ENCODE measurements at regions not wholly inside any gene's neighbourhood (a gene's known extent, or its start where the extent isn't known, plus 50 kb on each side); places are given as distances from the start of the nearest gene placed in this dataset.
"Not testable (repeated sequence)": the region's sequence is repeated elsewhere in the genome, so short reads cannot be mapped to it uniquely, and the experiment has no call there.

DNA sequence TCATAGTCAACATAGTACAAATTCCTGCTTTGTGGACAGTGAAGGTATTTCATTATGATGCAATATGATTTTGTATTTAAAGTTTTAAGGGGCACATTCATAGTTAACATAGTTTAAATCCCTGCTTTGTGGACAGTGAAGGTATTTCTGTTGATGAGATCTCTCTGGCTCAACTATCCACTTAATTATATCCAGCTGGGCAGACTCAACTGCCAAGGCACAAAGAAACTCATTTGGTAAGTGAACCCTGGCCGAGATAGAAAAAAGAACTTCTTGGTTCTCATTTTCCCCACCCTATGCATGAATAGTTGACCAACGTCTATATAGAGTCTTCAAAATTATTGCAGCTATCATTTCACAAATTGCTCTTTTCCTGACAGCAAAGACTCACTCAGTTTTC, 1194.6 kb downstream of the NCAM2 start:
- no peak for DNase-seq

DNA sequence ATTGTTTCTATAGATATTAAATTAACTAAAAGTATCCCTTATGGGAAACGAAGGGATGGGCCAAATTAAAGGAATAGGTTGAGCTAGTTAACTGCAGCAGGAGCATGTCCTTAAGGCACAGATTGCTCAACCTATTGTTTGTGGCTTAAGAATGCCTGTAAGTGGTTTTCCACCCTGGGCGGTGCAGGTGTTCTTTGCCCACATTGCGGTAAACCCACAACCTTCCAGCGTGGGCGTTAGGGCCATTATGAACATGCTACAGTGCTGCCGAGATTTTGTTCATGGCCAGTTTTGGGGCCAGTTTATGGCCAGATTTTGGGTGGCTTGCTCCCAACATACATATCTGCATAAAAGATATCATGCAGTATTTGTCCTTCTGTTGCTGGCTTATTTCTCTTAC, 1196.8 kb downstream of the NCAM2 start:
- not testable (repeated sequence) for DNase-seq

DNA sequence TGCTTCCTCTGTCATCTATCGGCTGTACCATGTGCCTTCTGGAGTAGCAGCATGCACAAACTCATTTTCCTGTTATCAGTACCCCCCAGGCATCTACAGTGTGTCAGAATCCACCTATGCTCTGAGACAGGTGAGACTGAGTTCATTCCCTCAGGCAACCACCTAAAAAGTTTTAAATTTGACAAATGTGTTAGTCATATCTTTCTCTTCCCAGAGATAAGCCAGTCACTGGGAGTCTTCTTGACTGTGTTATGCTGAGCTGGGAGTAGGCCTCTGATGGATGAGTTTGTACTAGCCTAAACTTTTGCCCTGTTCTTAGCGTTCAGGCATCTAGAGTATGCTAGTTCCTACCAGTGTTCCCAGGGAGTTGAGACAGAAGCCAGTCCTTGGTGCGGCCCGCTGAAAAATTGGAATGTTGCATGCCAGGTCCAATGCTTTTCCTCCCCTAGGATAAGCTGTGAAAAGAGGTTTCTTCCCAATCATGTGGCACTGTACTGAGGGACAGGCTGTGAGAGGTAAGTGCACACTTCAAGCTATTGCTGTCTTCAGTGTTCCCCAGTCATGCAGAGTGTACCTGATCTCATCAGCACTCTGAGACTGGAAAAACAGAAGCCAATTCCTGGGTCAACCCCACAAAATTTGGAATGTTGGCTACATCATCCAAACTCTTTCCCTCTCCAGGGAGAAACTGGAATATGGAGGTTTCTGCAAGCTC, 1202.3 kb downstream of the NCAM2 start:
- DNase-seq, result no peak

DNA sequence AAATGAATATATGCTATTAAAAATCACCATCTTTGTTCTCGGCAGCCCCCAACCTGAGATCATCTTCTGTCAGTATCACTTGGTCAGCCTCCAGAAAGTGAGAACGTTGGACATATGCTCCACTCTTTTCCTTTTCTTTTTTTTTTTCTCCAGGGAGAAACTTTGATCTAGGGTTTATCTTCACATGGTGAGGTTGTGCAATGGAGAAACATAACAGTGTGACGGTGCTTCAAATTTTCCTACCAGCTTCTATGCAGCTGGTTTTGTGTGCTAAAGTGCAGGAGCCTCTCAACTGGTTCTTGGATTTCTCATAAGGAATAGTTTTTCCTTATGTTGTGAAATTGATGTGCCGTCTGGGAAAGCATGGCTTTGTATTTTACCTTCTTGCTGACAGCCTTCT, 1202.9 kb downstream of the NCAM2 start:
- DNase-seq, result no peak

DNA sequence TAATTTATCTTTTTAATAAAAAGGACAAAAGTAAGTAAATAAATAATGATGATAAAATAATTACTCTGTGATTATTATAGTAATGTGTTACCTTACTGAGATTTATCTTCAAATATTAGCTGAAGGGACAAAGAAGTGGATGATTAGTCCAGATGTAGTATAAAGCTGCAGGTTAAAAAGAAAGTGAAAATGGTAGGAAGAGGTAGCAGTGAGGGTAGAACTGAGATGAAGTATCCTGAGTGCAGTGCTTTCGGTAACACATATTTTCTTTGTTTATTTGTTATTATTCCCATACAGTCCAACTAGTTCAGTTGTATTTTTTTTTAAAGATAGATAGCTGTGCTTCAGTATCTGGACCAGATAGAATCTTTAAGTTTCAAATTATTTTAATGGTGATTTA, 1203.5 kb downstream of the NCAM2 start:
- no peak for DNase-seq

DNA sequence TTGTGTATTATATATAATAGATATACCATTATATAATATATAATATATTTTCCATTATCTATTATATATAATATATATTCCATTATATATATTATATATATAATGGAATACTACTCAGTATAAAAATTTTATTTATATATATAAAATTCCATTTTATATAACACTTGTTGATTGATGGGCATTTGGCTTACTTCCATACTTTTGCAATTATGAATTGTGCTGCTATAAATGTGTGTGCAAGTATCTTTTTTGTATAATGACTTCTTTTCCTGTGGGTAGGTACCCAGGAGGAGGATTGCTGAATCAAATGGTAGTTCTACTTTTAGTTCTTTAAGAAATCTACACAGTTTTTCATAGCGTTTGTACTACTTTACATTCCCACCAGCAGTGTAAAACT, 1211.1 kb downstream of the NCAM2 start:
- no peak for DNase-seq

DNA sequence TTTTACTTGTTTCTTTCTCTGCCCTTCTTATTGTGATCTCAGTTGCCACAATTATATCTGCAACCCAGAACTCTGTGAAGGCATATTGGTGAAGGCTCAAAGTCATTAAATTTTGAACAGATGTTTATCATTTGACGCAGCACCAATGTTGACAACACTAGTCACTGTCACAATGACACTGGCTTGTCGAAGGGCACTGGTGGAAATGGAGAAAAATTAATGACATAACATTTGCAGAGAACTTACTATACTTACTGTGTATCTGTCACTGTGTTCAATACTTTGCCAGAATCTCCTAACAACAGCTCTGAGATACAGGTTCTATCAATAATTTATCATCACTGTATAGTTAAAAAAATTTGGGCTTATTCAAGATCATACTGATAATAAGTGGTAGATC, 1213.7 kb downstream of the NCAM2 start:
- DNase-seq, result no peak

DNA sequence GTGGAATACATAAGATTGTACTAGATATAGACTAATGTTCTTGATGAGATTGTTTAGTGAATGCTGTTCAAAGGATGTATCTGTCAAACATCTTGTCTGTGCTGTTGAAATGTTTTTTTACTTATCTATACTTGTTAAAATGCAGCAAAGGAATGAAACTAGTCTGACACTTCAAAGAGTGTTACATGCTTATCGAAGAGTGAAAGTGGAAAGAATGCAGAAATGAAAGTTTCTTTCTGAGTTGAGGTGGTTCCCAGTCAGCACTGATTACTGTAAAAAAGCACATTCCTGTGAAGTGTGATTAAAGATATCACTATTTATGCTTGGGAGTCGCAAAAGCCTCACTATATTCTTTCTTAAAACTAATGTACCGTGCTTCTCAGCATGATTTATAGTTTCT, 1225.2 kb downstream of the NCAM2 start:
- DNase-seq, result no peak

DNA sequence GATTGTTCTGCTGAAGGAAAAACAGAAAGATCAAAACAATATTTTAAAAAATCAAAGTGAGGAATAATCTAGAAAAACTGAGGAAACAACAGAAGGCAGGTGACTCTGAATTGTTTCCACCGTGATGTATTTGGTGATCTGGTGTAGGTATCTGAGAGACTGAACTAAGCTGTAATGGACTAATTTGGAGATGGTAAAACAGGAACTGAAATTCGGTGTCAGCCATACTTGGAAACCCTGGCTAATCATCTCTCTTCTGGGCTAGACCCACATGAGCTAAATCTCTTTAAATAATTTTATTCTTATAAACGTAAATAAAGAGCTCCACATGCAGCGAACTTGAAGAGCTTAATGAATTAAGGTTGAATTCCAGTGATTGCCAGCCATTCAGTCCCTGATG, 1226.1 kb downstream of the NCAM2 start:
- DNase-seq, result no peak

DNA sequence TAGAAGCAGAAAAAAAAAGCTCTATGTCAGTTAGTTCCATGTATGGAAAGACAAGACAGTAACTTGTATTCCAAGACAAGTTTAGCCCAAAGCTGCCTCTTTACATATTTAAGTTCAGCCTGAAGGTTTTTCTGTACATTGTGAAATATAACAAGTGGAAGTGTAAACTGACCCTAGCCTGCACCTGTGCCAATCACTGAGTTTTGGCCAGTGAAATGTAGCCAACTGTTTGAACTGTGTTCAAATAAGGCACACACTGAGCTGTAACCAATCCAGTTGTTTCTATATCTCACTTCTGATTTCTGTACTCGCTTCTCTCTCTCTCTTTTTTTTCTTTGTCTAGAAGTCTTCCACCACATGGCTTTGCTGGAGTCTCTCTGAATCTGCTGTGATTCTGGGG, 1227.1 kb downstream of the NCAM2 start:
- no peak for DNase-seq

DNA sequence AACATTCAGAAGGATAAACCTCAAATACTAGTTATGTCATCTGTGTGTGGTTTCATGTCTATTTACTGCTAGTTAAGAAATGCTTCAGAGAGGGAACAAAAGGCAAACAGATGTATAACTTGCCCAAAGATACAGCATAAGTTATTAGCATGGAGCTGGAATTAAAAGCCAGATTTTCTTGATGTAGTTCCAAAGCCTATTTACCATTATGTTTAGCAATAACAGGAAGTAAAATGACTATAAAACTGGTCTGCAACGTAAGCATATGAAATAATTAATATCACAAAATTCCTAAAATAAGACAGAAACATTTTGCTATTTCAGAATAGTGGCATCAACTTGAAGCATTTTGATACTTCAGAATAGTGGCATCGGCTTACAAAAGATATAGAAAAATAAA, 1232.8 kb downstream of the NCAM2 start:
- DNase-seq, result no peak

DNA sequence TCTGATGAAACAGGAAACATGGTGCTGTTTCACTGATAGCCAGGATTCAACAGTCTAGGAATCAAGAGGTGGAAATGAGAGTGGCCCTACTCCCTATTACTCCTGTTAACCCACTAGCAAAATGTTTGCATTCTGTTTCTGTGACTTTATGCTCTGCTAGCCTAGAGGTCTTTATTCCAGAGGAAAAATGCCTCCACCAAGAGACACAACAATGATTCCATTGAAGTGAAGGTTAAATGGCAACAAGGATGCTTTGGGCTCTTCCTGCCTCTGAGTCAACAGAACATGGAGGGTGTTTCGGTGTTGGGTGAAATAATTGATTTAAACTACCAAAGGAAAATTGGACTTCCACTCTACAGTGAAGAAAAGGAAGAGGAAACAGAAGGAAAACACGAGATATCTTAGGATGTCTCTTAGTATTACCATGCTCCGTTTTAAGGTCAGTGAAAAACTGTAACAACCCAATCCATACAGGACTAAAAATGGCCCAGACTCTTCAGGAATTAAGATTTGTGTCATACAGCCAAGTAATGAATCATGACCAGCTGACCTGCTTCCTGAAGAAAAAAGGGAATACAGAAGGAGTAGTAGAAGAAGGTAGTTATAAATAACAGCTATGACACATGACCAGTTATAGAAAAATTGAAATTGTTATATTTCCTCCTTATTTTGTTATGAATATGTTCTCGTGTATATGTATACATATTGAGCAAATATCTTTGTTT, 1237.8 kb downstream of the NCAM2 start:
- no peak for DNase-seq

DNA sequence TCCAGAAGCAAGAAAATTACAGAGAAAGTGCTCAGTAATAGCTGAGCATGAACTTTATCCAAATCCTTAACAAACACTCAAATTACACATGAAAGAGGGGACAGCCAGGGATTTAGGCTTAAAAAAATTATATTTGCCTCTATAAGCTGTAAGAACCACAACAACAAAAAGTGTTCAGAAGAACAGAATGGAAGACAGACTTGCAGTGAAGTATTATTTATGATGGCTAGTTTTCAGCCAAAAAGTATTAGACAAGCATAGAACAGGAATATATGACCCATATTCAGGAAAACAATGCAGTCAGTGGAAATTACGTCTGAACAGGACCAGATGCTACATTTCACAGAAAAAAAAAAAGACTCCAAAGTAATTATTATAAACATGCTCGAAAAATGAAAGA, 1246.3 kb downstream of the NCAM2 start:
- no peak for DNase-seq

DNA sequence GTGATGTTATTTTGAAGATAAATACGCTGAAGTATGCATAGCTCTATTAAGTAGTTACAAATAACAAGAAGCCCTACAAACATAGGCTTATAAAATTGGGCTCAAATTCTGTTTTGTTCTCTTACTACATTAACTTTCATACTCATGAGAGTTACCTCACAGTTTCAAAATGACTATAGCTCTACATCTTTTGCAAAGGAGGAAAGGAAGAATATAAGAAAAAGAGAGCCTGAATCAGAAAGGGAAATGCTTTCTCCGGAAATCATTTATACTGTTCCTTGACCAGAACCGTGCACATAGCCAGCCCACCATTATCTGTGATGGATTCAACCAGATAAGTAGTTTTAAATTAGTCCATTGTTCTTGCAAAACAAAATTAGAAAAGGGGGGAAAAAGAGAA, 1252.1 kb downstream of the NCAM2 start:
- DNase-seq, result no peak

DNA sequence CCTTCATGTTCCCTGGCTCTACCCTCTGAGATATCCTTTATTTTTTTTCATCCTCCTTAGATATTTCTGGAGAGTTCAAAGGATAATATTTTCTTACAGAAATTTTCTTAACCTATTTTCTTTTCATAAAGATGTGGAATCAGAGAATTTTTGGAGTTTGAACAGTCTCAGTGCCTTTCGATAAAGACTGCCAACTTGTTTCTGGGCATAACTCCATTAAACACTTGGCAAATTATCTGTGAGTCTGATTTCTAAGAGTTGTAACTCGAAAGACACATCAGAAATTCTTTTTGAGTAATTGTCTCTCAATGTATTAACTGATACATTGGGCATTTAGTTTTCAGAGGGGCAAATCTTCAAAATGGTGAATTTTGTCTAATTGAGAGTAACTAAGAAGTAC, 1255.6 kb downstream of the NCAM2 start:
- no peak for DNase-seq

DNA sequence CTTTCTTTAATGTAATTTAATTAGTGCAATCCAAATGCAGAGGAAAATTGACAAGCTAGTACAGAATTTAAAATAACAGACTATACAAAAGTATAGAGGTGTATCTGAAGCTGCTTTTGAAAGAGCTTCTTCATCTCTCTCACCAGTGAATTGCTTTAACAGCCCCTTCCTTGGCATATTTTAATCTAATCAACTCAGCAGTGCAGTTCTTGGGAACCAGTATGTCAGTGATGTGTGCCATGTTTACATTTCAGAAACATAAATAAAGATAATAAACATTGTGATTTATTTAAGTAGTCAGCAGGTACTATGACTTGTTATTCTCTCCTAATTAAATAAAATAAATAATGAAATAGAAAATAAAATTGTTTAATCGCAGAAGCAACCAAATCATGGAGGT, 1260.6 kb downstream of the NCAM2 start:
- no peak for DNase-seq

DNA sequence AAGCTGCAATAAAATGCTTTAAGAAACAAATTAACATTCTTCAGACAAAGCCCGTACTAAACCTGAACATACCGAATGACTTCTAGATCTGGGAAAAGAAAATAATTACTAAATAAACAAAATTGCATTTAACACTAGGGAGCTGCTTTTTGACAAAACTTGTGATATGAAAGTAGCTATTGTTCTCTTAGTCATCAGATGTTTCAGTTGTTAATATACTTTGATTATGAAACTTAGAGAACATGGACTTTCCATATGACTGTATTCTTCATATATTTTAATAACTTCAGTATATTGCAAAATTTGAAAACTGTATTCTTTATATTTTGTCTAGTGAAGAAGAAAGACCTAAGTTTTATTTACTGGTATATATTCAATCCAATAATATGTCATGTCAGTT, 1262.1 kb downstream of the NCAM2 start:
- no peak for DNase-seq

DNA sequence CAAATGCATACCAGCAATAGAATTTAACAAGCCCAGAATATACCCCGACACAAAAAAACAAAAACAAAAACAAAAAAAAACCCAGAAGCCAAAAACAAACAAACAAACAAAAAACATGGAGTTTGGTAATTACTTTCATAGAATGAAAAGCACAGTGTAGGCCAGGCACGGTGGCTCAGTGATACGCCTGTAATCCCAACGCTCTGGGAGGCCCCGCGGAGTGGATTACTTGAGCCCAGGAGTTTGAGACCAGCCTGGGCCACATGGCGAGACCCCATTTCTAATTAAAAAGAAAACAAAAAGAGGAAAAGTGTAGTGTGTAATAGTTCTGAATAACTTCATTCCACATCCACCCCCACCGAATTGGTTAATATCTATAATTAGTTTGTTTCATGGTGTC, 1265.7 kb downstream of the NCAM2 start:
- DNase-seq, result no peak

DNA sequence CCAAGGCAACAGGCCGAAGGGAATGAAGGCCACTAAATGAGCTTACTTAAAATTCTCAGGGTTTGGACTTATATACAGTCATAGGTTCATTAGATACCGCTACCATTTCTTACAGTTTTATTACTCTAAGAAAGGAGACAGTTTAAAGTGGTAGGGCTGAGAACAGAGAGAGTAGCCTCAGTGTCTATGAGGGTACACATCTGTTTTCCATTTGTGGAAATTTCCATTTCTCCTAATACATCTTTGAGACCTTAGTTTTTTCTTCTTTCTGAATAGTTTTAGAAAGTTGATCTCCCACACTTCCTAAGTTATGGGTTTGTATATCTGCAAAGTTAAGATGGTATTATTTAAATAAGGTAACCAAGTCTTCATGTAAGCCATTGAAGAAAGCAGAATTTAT, 1279.1 kb downstream of the NCAM2 start:
- no peak for DNase-seq

DNA sequence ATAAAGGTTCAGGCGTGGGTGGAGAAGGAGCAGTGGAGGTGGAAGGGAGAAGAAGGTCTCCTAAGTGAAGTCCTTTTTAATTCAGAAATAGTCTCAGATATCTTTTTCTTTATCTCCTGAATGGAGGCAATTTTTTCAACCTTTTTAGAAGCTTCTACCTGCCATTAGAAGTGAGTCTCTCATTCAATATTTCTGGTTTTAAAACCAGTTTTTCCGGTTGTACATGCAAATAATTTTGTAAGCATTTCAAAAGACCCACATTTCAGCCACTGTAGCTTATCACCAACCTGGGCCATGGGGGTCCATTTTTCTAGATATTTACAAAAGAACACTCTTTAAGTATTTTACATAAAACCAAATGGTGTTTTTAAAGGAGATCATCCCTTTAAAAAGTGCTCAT, 1280.2 kb downstream of the NCAM2 start:
- no peak for DNase-seq

DNA sequence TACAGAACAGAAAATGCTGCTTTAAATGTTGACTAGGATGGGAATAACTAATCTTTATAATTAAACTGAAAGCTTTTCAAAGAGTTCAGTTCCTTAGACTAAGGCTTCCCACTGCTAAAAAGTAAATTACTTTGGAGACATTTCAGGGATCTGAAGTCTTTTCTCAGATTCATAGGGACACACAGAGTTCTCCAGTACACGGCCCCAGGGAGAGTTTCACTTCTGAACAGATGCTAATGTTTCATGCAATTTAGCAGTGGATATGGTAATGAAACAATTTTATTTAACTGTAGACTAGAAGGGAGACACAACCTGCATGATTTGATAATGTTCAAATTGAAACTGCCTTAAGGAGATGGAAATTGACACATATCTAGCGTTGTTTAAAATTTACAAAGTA, 1282.6 kb downstream of the NCAM2 start:
- DNase-seq, result no peak

DNA sequence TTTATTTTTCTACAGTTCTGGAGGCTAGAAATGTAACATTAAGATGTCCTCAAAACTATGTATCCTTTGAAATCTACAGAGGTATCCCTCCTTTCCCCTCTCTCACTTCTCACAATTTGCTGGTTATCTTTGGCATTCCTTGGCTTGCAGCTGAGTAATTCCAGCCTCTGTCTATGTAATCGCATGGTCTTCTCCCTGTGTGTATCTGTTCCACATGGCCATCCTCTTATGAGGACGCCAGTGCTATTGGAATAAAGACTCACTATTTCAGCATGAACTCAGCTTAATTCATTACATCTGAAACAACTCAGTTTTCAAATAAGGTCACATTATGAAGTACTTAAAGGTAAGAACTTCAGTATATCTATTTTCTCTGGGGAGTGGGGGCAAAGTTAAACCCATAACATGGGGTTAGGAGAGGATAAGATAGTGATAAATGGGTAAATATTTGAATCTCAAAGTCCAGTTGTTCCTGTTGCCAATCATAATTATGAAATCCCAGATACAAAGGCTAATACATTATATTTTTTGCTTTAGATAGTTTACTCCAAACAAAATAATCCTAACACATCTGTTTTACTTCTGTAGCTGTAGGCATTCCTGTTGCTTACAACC, 1290.8 kb downstream of the NCAM2 start:
- DNase-seq, result no peak

DNA sequence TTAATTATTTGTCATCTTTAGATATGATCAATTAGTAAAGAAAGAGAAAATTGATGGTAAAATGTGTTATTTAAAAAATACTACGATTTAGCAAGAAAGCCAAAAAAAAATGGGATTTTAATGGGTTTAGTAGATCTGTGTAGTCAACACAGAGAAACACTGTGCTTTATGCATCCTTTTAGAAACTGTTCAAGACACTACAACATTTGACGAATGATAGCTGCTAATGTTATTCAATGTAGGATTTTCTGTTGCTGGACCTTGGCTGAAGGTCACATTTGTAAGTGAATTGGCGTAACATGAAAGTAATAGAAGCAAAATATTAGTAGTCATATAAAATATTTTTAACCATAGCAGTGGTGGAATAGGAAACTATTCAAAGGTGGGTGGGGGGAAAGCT, 1293.9 kb downstream of the NCAM2 start:
- DNase-seq, result no peak

DNA sequence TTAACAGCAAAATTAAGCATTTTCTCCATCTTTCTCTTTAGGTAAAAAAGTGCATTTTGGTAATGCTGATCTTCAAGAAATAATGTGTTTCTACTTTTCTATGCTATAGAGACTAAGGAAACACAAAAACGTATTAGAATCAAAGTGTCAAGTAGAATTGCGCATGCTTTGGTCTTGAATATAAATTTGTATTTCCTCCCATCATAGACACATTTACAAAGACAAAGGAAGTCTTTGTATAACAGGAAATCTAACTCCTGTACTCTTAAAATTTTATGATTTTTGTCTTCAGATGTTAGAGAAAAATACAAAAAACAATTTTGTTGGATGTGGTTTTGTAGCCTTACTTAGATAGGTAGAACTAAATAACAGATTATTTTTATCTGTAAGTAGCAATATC, 1299.4 kb downstream of the NCAM2 start:
- DNase-seq, result no peak
